Keratinocyte (primary cell): ENCODE measurements at regions not wholly inside any gene's neighbourhood (a gene's known extent, or its start where the extent isn't known, plus 50 kb on each side); places are given as distances from the start of the nearest gene placed in this dataset.
"Not testable (repeated sequence)": the region's sequence is repeated elsewhere in the genome, so short reads cannot be mapped to it uniquely, and the experiment has no call there.

ENCODE experiments used
- DNase-seq: peaks from one replicate; pipeline ENCODE4 v3.0.0-alpha.2; 2011; ENCODE audit warnings: low read depth, missing footprints, low spot score
- FAIRE-seq: peaks from 2 replicates; lab custom pipeline; 2011; peaks lifted over from hg19 to GRCh38; lab: Jason Lieb, UNC
- H2AFZ ChIP-seq: 2 replicates; pipeline ENCODE4 v1.6.0; 2012; ENCODE audit warnings: low read length, control low read depth, inconsistent platforms; ENCODE audit not compliant: control insufficient read depth
- H3K27ac ChIP-seq: 2 replicates; pipeline ENCODE4 v1.5.1; 2011; ENCODE audit warnings: low read length; ENCODE audit not compliant: control insufficient read depth, insufficient read depth
- H3K27me3 ChIP-seq: 3 replicates; pipeline ENCODE4 v1.6.0; 2011; ENCODE audit warnings: low read length; ENCODE audit not compliant: control insufficient read depth, insufficient read depth; ENCODE audit errors: extremely low read depth
- H3K36me3 ChIP-seq, 2 experiments: 2 replicates in 1 of 2; 3 replicates in 1 of 2; pipeline ENCODE4 v1.5.1; 2011; ENCODE audit warnings: low read length in 2 of 2, mild to moderate bottlenecking in 1 of 2; ENCODE audit not compliant: control insufficient read depth in 2 of 2, insufficient read depth in 2 of 2; ENCODE audit errors: extremely low read depth in 1 of 2
- H3K4me1 ChIP-seq: 3 replicates; pipeline ENCODE4 v1.5.1; 2011; ENCODE audit warnings: low read length; ENCODE audit not compliant: control insufficient read depth, insufficient read depth; ENCODE audit errors: extremely low read depth
- H3K4me2 ChIP-seq: 3 replicates; pipeline ENCODE4 v1.6.0; 2011; ENCODE audit warnings: low read depth, low read length; ENCODE audit not compliant: control insufficient read depth, insufficient read depth; ENCODE audit errors: extremely low read depth
- H3K4me3 ChIP-seq, 3 experiments: fragments of 200-600 bp in 1 of 3; sonication (generic) in 1 of 3; 2 replicates in 2 of 3; 3 replicates in 1 of 3; pipeline ENCODE4 v1.5.1; 2011 to 2016; ENCODE audit warnings: low read length in 3 of 3, mild to moderate bottlenecking in 3 of 3, control low read depth in 2 of 3, inconsistent platforms in 1 of 3, low read depth in 1 of 3, mixed read lengths in 1 of 3, mixed run types in 1 of 3, moderate library complexity in 1 of 3; ENCODE audit not compliant: control insufficient read depth in 2 of 3, insufficient read depth in 2 of 3; ENCODE audit errors: extremely low read depth in 1 of 3
- H3K79me2 ChIP-seq: 2 replicates; pipeline ENCODE4 v1.6.0; 2012; ENCODE audit warnings: low read length; ENCODE audit not compliant: control insufficient read depth, insufficient read depth
- H3K9ac ChIP-seq: 3 replicates; pipeline ENCODE4 v1.6.0; 2011; ENCODE audit warnings: low read length; ENCODE audit not compliant: control insufficient read depth, insufficient read depth; ENCODE audit errors: extremely low read depth
- H3K9me1 ChIP-seq: 3 replicates; pipeline ENCODE4 v1.6.0; 2011; ENCODE audit warnings: low read length; ENCODE audit not compliant: control insufficient read depth, insufficient read depth; ENCODE audit errors: extremely low read depth
- H3K9me3 ChIP-seq: 2 replicates; pipeline ENCODE4 v1.5.1; 2012; ENCODE audit warnings: low read depth, low read length; ENCODE audit not compliant: control insufficient read depth
- H4K20me1 ChIP-seq: 3 replicates; pipeline ENCODE4 v1.6.0; 2011; ENCODE audit warnings: low read length; ENCODE audit not compliant: control insufficient read depth, insufficient read depth; ENCODE audit errors: extremely low read depth
- CTCF ChIP-seq, 3 experiments: IDR thresholded peaks in 1 of 3; conservative IDR thresholded peaks in 1 of 3; optimal IDR thresholded peaks in 1 of 3; 2 replicates in 2 of 3; 3 replicates in 1 of 3; pipeline versions ENCODE3 to v1.5.1; 2011; ENCODE audit warnings: low read length in 3 of 3, mild to moderate bottlenecking in 3 of 3, moderate library complexity in 2 of 3, control low read depth in 1 of 3, inconsistent platforms in 1 of 3; ENCODE audit not compliant: insufficient read depth in 2 of 3; ENCODE audit errors: extremely low read depth in 1 of 3
- EZH2 ChIP-seq: IDR thresholded peaks from one replicate; pipeline ENCODE4 v1.6.1; 2012; ENCODE audit warnings: inconsistent platforms, mild to moderate bottlenecking, low read length, moderate library complexity
- dilution Hi-C: fragments of 300-500 bp; cut with MboI; formaldehyde crosslinking; loops from one replicate; pipeline ENCODE4 v1.7.0; 2020; ENCODE audit warnings: low sequenced_read_pairs; ENCODE audit not compliant: extremely low pct_ligation_motif_present

GRCh38 chr13:104614361-104615145, 1548.3 kb upstream of the SLC10A2 start:
- DNase-seq (no peak), FAIRE-seq (no peak)
- H3K36me3 ChIP-seq: no peaks in the 10 kb centered on the region
- H3K79me2 ChIP-seq: no peaks in the 10 kb centered on the region
- no peaks in the 10 kb centered on the region for H3K27me3 ChIP-seq
- no peaks in the 10 kb centered on the region for H3K9me1 ChIP-seq
- H2AFZ ChIP-seq: no peak overlapping the region
- no peak overlapping the region for H3K9ac ChIP-seq
- no peaks in the 10 kb centered on the region for H4K20me1 ChIP-seq
- H3K4me3 ChIP-seq: no peak overlapping the region
- no peak overlapping the region for H3K27ac ChIP-seq
- H3K4me1 ChIP-seq: no peaks in the 10 kb centered on the region
- TF ChIP-seq CTCF (optimal IDR thresholded peaks at IDR 0.05 in 1 of 3, IDR thresholded peaks at IDR 0.05 in 1 of 3, conservative IDR thresholded peaks at IDR 0.05 in 1 of 3; ENCODE audit: extremely low read depth in 1 of 3, insufficient read depth in 2 of 3, low read length in 3 of 3) (no peak), EZH2 (no peak)
- no peaks in the 10 kb centered on the region for H3K9me3 ChIP-seq
- no peak overlapping the region for H3K4me2 ChIP-seq
- dilution Hi-C loops: no loop called here

- Histone ChIP-seq H3K27me3 (no peaks in the 10 kb centered on the region), H3K27ac (no peak overlapping the region), H3K4me3 (no peak overlapping the region), H2AFZ (no peak overlapping the region), H3K9me1 (no peaks in the 10 kb centered on the region), H3K9me3 (no peaks in the 10 kb centered on the region), H3K4me1 (no peaks in the 10 kb centered on the region), H3K36me3 (no peaks in the 10 kb centered on the region), H3K79me2 (no peaks in the 10 kb centered on the region), H4K20me1 (no peaks in the 10 kb centered on the region), H3K4me2 (no peak overlapping the region), H3K9ac (no peak overlapping the region)
- FAIRE-seq: no peak
- dilution Hi-C loops: no loop called here
- TF ChIP-seq EZH2 (no peak), CTCF (optimal IDR thresholded peaks at IDR 0.05 in 1 of 3, IDR thresholded peaks at IDR 0.05 in 1 of 3, conservative IDR thresholded peaks at IDR 0.05 in 1 of 3; ENCODE audit: extremely low read depth in 1 of 3, insufficient read depth in 2 of 3, low read length in 3 of 3) (no peak)
- DNase-seq: no peak
Measured at GRCh38 chr13:104608331-104608730, 1542.1 kb upstream of the SLC10A2 start.

- H3K36me3 ChIP-seq, FAIRE-seq, dilution Hi-C loops: not testable (repeated sequence)
Measured at GRCh38 chr13:104605435-104605834, 1539.2 kb upstream of the SLC10A2 start.

More at GRCh38 chr13:104605435-104605834, 1539.2 kb upstream of the SLC10A2 start:
- not testable (repeated sequence) for H3K4me3 ChIP-seq, H3K27me3 ChIP-seq, H3K27ac ChIP-seq, H3K9ac ChIP-seq, H3K79me2 ChIP-seq, H2AFZ ChIP-seq, H4K20me1 ChIP-seq, H3K4me1 ChIP-seq, DNase-seq, H3K9me3 ChIP-seq, H3K9me1 ChIP-seq, H3K4me2 ChIP-seq
